A673 (cell line): ENCODE measurements at regions not wholly inside any gene's neighbourhood (a gene's known extent, or its start where the extent isn't known, plus 50 kb on each side); places are given as distances from the start of the nearest gene placed in this dataset.
A peak's percentile ranks its signal among the peaks of the same experiment; 100 is the strongest.

Experiments
- BruUV-seq: library from RNA; stranded (reverse); fragments of 400-500 nt; replicated peaks from 2 replicates; lab custom pipeline; 2021; lab: Mats Ljungman, UMichigan
- CTCF ChIA-PET: fragments of 300-600 bp; sonication (Branson Sonifier 250); formaldehyde crosslinking; loops from one replicate; lab custom pipeline; 2022; ENCODE audit warnings: antibody characterized with exemption; lab: Charles Lee
- POLR2A ChIA-PET: fragments of 300-600 bp; sonication (Branson Sonifier 250); formaldehyde crosslinking; loops from one replicate; lab custom pipeline; 2022; ENCODE audit warnings: antibody characterized with exemption; ENCODE audit not compliant: low non-redundant PET; lab: Charles Lee
- DNase-seq: peaks from one replicate; pipeline ENCODE4 v3.0.0-alpha.2; 2015; ENCODE audit warnings: low spot score
- H3K27ac ChIP-seq: fragments of 200-600 bp; sonication (generic); 2 replicates; pipeline ENCODE4 v1.5.1; 2016; ENCODE audit warnings: mixed run types, low read depth, mild to moderate bottlenecking, mixed read lengths, antibody characterized with exemption, low read length; ENCODE audit not compliant: poor library complexity, severe bottlenecking
- H3K27me3 ChIP-seq: fragments of 200-600 bp; sonication (generic); replicated peaks from 2 replicates; pipeline ENCODE4 v1.6.1; 2017; ENCODE audit warnings: mixed run types, low read depth, mild to moderate bottlenecking, mixed read lengths, antibody characterized with exemption, low read length; ENCODE audit not compliant: insufficient read depth, poor library complexity
- H3K36me3 ChIP-seq: fragments of 200-600 bp; sonication (generic); 2 replicates; pipeline ENCODE4 v1.6.1; 2016; ENCODE audit warnings: mixed run types, mild to moderate bottlenecking, mixed read lengths, antibody characterized with exemption, low read length; ENCODE audit not compliant: insufficient read depth, poor library complexity, severe bottlenecking
- H3K4me1 ChIP-seq: fragments of 200-600 bp; sonication (generic); 2 replicates; pipeline ENCODE4 v1.6.1; 2017; ENCODE audit warnings: mixed run types, mild to moderate bottlenecking, mixed read lengths, antibody characterized with exemption, low read length; ENCODE audit not compliant: insufficient read depth, poor library complexity, severe bottlenecking
- H3K4me3 ChIP-seq: fragments of 200-600 bp; sonication (generic); 2 replicates; pipeline ENCODE4 v1.5.1; 2016; ENCODE audit warnings: low read depth, mixed run types, mild to moderate bottlenecking, mixed read lengths, low read length; ENCODE audit not compliant: poor library complexity, severe bottlenecking
- H3K9me3 ChIP-seq: fragments of 200-600 bp; sonication (generic); 2 replicates; pipeline ENCODE4 v1.6.1; 2016; ENCODE audit warnings: mixed run types, low read depth, mild to moderate bottlenecking, mixed read lengths, antibody characterized with exemption, low read length; ENCODE audit not compliant: poor library complexity, severe bottlenecking
- CTCF ChIP-seq: fragments of 300-800, 200-600 bp; sonication (generic); conservative IDR thresholded peaks from 2 replicates; pipeline ENCODE4 v1.5.1; 2017; ENCODE audit warnings: low read depth, mild to moderate bottlenecking, antibody characterized with exemption, low read length, moderate library complexity, mixed read lengths
- EZH2 ChIP-seq: fragments of 200-600 bp; sonication (generic); IDR thresholded peaks from 2 replicates; pipeline ENCODE4 v1.6.1; 2017; ENCODE audit warnings: borderline replicate concordance, low read depth, mild to moderate bottlenecking, mixed read lengths, antibody characterized with exemption, low read length; ENCODE audit not compliant: poor library complexity, severe bottlenecking
- intact Hi-C: fragments of 100-400 bp; cut with micrococcal nuclease; formaldehyde crosslinking; loops from one replicate; pipeline ENCODE4 v1.10.0; 2022; ENCODE audit not compliant: unreplicated experiment

GRCh38 chr3:128569756-128570155 lies 76.8 kb upstream of the GATA2 start:
- CTCF ChIA-PET = interaction anchor here (0.7 kb wide), 1 partner anchor 902 kb away, joined by 6 read pairs; no protein-coding TSS in a partner anchor
- TF ChIP-seq EZH2 (no peak), CTCF (no peak)

GRCh38 chr3:128568602-128569490 lies 75.8 kb upstream of the GATA2 start:
- Histone ChIP-seq H3K4me1 (peaks cover 12% of the 10 kb centered on the region), H3K9me3 (no peaks in the 10 kb centered on the region), H3K36me3 (no peaks in the 10 kb centered on the region), H3K27ac (no peak overlapping the region), H3K27me3 (no peaks in the 10 kb centered on the region), H3K4me3 (no peak overlapping the region)
- BruUV-seq = no TSS peak
- TF ChIP-seq EZH2 = no peak
- TF ChIP-seq CTCF = no peak
- DNase-seq = peak; percentile 28
- intact Hi-C loops = no loop called here
- CTCF ChIA-PET = interaction anchor here (0.7 kb wide), 1 partner anchor 901 kb away, joined by 6 read pairs; no protein-coding TSS in a partner anchor
- POLR2A ChIA-PET = no interaction called here

More at GRCh38 chr3:128569756-128570155, 76.8 kb upstream of the GATA2 start:
- no peak overlapping the region for H3K27ac ChIP-seq
- H3K9me3 ChIP-seq = no peaks in the 10 kb centered on the region
- H3K4me1 ChIP-seq = peaks cover 14% of the 10 kb centered on the region
- no peak overlapping the region for H3K4me3 ChIP-seq
- DNase-seq = peak; percentile 48
- H3K27me3 ChIP-seq = no peaks in the 10 kb centered on the region
- intact Hi-C loops = no loop called here
- BruUV-seq = no TSS peak
- POLR2A ChIA-PET = no interaction called here
- no peaks in the 10 kb centered on the region for H3K36me3 ChIP-seq

GRCh38 chr3:128567705-128568356 lies 74.8 kb upstream of the GATA2 start:
- intact Hi-C loops = no loop called here

More at GRCh38 chr3:128567705-128568356, 74.8 kb upstream of the GATA2 start:
- no peaks in the 10 kb centered on the region for H3K27me3 ChIP-seq
- POLR2A ChIA-PET = no interaction called here
- no peak for DNase-seq
- H3K36me3 ChIP-seq = no peaks in the 10 kb centered on the region
- H3K27ac ChIP-seq = no peak overlapping the region
- CTCF ChIA-PET = no interaction called here
- no peak overlapping the region for H3K4me3 ChIP-seq
- peaks cover 1% of the 10 kb centered on the region for H3K4me1 ChIP-seq
- BruUV-seq = no TSS peak
- no peaks in the 10 kb centered on the region for H3K9me3 ChIP-seq
- TF ChIP-seq EZH2 (no peak), CTCF (no peak)
